ENCODE measurements at regions not wholly inside any gene's neighbourhood (a gene's known extent, or its start where the extent isn't known, plus 50 kb on each side); places are given as distances from the start of the nearest gene placed in this dataset.

DNA sequence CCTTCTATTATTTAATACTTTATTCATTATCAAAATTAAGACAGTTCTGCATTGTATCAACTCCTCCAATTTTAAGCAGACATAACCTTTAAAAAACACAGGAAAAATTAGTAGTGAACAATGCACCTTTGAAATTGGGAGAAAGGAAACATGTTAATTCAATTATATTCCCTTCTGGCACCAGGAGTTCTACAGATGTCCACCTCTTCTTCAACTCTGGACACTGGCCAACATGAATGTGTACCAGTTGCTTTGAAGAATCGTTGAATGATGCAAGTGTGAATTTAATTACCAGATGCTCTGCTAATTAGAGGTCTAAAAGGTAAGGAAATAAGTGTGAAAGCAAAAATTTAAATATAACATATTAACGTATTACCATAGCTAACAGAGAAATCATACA lies 206.7 kb upstream of the IGFBP3 start:
- H3K27ac Mint-ChIP-seq (ENCODE audit: unreplicated experiment): no peak overlapping the region
- no peaks in the 10 kb centered on the region for H3K9me3 Mint-ChIP-seq (ENCODE audit: low read depth, unreplicated experiment)
- no peak for DNase-seq
- CTCF ChIA-PET: no interaction called here
- no peak for TF ChIP-seq CTCF (IDR thresholded peaks at IDR 0.05; ENCODE audit: unreplicated experiment)
- no peak overlapping the region for H3K4me3 Mint-ChIP-seq (ENCODE audit: low read depth, unreplicated experiment)
- BruUV-seq (replicated peaks): no TSS peak
- intact Hi-C loops (cut with micrococcal nuclease; ENCODE audit: unreplicated experiment): no loop called here
- H3K36me3 Mint-ChIP-seq (ENCODE audit: insufficient read depth, unreplicated experiment): no peaks in the 10 kb centered on the region
- H3K4me1 Mint-ChIP-seq (ENCODE audit: low read depth, unreplicated experiment): peaks cover 11% of the 10 kb centered on the region
- no peaks in the 10 kb centered on the region for H3K27me3 Mint-ChIP-seq (ENCODE audit: unreplicated experiment)

- H3K27ac Mint-ChIP-seq (ENCODE audit: unreplicated experiment): no peak overlapping the region
- intact Hi-C loops (cut with micrococcal nuclease; ENCODE audit: unreplicated experiment): no loop called here
- no peaks in the 10 kb centered on the region for H3K36me3 Mint-ChIP-seq (ENCODE audit: insufficient read depth, unreplicated experiment)
- no peak for TF ChIP-seq CTCF (IDR thresholded peaks at IDR 0.05; ENCODE audit: unreplicated experiment)
- no peaks in the 10 kb centered on the region for H3K27me3 Mint-ChIP-seq (ENCODE audit: unreplicated experiment)
- peaks cover 1% of the 10 kb centered on the region for H3K4me1 Mint-ChIP-seq (ENCODE audit: low read depth, unreplicated experiment)
- H3K4me3 Mint-ChIP-seq (ENCODE audit: low read depth, unreplicated experiment): no peak overlapping the region
- DNase-seq: no peak
- CTCF ChIA-PET: no interaction called here
- no TSS peak for BruUV-seq (replicated peaks)
- no peaks in the 10 kb centered on the region for H3K9me3 Mint-ChIP-seq (ENCODE audit: low read depth, unreplicated experiment)
These were observed 205.7 kb upstream of the IGFBP3 start for GRCh38 chr7:46126675-46127300.

- no peaks in the 10 kb centered on the region for H3K4me1 Mint-ChIP-seq (ENCODE audit: low read depth, unreplicated experiment)
- no peak overlapping the region for H3K4me3 Mint-ChIP-seq (ENCODE audit: low read depth, unreplicated experiment)
- intact Hi-C loops (cut with micrococcal nuclease; ENCODE audit: unreplicated experiment): no loop called here
- BruUV-seq (replicated peaks): no TSS peak
- no peaks in the 10 kb centered on the region for H3K27me3 Mint-ChIP-seq (ENCODE audit: unreplicated experiment)
- H3K9me3 Mint-ChIP-seq (ENCODE audit: low read depth, unreplicated experiment): no peaks in the 10 kb centered on the region
- CTCF ChIA-PET: no interaction called here
- TF ChIP-seq CTCF (IDR thresholded peaks at IDR 0.05; ENCODE audit: unreplicated experiment): no peak
- no peak for DNase-seq
- no peaks in the 10 kb centered on the region for H3K36me3 Mint-ChIP-seq (ENCODE audit: insufficient read depth, unreplicated experiment)
- H3K27ac Mint-ChIP-seq (ENCODE audit: unreplicated experiment): no peak overlapping the region
These were observed 202.8 kb upstream of the IGFBP3 start for GRCh38 chr7:46123756-46124343.

DNA sequence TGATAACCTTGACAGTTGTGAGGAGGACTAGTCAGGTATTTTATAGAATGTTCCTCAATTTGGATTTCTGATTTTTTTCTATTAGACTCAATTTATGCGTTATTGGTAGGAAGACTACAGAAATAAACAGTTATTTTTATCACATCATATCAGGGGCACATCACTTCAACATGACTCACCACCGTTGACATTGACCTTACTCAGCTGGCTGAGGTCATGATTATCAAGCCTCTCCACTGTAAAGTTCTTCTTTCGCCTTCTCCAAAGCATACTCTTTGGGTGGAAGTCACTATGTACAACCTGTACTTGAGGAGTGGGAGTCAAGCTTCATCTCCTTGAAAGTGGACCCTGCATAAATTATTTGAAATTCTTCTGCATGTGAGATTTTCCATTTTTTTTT lies 194.3 kb upstream of the IGFBP3 start:
- no peaks in the 10 kb centered on the region for H3K27me3 Mint-ChIP-seq (ENCODE audit: unreplicated experiment)
- H3K27ac Mint-ChIP-seq (ENCODE audit: unreplicated experiment): no peak overlapping the region
- intact Hi-C loops (cut with micrococcal nuclease; ENCODE audit: unreplicated experiment): no loop called here
- no peaks in the 10 kb centered on the region for H3K36me3 Mint-ChIP-seq (ENCODE audit: insufficient read depth, unreplicated experiment)
- H3K4me3 Mint-ChIP-seq (ENCODE audit: low read depth, unreplicated experiment): no peak overlapping the region
- H3K4me1 Mint-ChIP-seq (ENCODE audit: low read depth, unreplicated experiment): no peaks in the 10 kb centered on the region
- CTCF ChIA-PET: no interaction called here
- no peak for DNase-seq
- no peaks in the 10 kb centered on the region for H3K9me3 Mint-ChIP-seq (ENCODE audit: low read depth, unreplicated experiment)
- no peak for TF ChIP-seq CTCF (IDR thresholded peaks at IDR 0.05; ENCODE audit: unreplicated experiment)
- no TSS peak for BruUV-seq (replicated peaks)

All from Calu3 (cell line).